ENCODE measurements at regions not wholly inside any gene's neighbourhood (a gene's known extent, or its start where the extent isn't known, plus 50 kb on each side); places are given as distances from the start of the nearest gene placed in this dataset.

- DNase-seq = no peak
These were observed 50.4 kb upstream of the GGTA1 start for GRCh38 chr9:121550041-121550440.

GRCh38 chr9:121550569-121551512 is 51.2 kb upstream of the GGTA1 start:
- peak in 57 of 58 donors; percentile 8 to 89 (median 73) for DNase-seq

- DNase-seq = peak in 14 of 58 donors; percentile 10 to 49 (median 20)
These were observed 52.5 kb upstream of the GGTA1 start for GRCh38 chr9:121551985-121552753.

- no peak for DNase-seq
These were observed 56.4 kb upstream of the GGTA1 start for GRCh38 chr9:121556082-121556481.

GRCh38 chr9:121556580-121556979 is 56.9 kb upstream of the GGTA1 start:
- DNase-seq = peak in 5 of 58 donors; percentile 15 to 56 (median 19)

GRCh38 chr9:121557581-121558447 is 58.2 kb upstream of the GGTA1 start:
- peak in 20 of 58 donors; percentile 11 to 60 (median 20) for DNase-seq

GRCh38 chr9:121558473-121558872 is 58.8 kb upstream of the GGTA1 start:
- DNase-seq = no peak

- no peak for DNase-seq
These were observed 59.5 kb upstream of the GGTA1 start for GRCh38 chr9:121559183-121559582.

GRCh38 chr9:121560921-121561320 is 61.3 kb upstream of the GGTA1 start:
- DNase-seq = no peak

- DNase-seq = no peak
These were observed 62.0 kb upstream of the GGTA1 start for GRCh38 chr9:121561385-121562222.

- DNase-seq = no peak
These were observed 62.7 kb upstream of the GGTA1 start for GRCh38 chr9:121562301-121562700.

- no peak for DNase-seq
These were observed 63.8 kb upstream of the GGTA1 start for GRCh38 chr9:121563425-121563824.

- no peak for DNase-seq
These were observed 64.3 kb upstream of the GGTA1 start for GRCh38 chr9:121563881-121564460.

GRCh38 chr9:121564504-121565260 is 65.0 kb upstream of the GGTA1 start:
- DNase-seq = no peak

- peak in 37 of 58 donors; percentile 12 to 82 (median 52) for DNase-seq
These were observed 67.1 kb upstream of the GGTA1 start for GRCh38 chr9:121566481-121567465.

GRCh38 chr9:121567500-121568342 is 68.1 kb upstream of the GGTA1 start:
- DNase-seq = peak in 9 of 58 donors; percentile 3 to 59 (median 14)
